COR-L47 (cell line): ENCODE measurements at regions not wholly inside any gene's neighbourhood (a gene's known extent, or its start where the extent isn't known, plus 50 kb on each side); places are given as distances from the start of the nearest gene placed in this dataset.

Experiments
- DNase-seq: peaks from one replicate; lab custom pipeline; 2025; lab: John Stamatoyannopoulos, UW

DNA sequence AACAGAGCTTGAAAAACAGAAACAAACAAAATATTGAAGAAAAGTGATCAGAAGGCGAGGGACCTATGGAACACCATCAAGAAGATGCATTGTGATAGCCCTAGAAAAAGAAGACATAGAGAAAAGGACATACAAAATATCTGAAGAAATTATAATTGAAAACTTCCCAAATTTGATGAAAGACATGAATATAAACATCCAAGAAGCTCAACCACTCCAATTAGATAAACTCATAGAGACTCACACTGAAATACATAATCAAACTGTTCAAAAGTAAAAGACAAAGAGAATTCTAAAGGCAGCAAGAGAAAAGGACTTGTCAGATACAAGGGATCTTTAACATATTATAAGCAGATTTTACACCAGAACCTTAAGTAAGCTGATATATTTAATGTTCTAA is 869.8 kb downstream of the PCDH18 start:
- DNase-seq: no peak

DNA sequence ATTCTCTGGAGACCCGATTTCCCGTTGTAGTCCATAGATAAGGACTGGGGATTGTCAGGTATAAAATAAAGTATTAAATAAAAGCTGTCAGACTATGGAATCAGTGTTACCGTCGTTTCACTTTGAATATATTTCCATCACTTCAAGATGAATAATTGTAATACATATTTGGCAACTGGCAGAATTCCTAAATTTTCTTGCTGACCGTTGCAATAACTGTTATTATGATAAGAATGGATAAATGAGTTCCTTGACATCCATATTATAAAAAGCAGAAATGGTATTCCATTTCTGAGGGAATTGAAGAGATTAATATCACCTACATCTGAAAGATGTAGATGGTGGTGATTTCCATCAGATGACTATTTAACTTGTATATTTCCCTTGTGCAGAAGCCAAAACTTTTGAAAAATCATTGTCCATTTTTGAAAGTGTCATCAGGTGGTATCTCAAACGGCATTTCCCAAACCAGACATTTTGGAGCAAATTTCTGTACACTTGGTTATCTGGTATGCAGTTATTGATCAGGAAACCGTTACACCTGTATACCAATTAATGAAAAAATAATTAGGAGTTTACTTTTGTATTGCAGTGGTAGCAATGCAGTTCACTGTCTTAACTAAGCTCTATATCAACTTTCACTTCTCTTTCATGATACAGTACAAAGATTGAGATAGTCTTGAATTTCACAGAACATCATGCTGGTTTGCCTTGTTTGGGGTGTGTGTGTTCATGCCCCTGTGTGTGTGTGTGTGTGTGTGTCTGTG is 878.5 kb downstream of the PCDH18 start:
- DNase-seq: no peak

DNA sequence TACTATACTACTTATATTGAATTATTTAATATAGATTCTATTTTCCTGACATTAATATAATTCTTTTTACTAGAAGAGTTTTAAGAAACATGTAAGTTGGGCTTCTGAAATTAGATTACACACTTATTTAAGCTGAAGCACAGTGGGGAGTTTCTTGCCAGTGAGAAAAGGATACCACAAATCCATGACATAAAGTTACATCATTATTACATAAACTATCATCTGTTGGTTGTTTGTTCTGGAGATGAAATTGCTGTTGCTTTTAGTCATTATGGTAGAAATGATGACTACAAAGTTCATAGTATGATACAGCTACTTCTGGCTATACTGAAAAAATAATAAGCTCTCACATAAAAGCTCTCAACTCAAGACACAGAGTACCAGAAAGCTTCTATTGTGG is 880.4 kb downstream of the PCDH18 start:
- DNase-seq: no peak

DNA sequence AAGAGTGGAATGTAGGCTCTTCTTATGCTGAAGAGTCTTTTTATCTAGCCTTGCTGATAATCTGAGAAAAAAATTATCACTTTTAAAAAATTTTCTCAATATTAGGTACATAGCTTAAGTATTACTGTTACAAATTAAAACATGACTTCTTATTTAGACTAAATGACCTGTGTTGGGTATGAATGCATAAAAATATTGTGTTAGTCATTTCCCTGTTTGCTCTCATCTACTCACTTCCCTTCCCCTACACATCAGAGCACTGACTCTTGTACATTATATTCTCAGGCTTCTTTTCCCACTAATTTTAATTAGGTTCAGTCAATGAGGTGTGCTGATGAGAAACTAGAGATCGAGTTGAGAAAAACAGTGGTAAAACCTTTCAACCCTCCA is 881.0 kb downstream of the PCDH18 start:
- no peak for DNase-seq

DNA sequence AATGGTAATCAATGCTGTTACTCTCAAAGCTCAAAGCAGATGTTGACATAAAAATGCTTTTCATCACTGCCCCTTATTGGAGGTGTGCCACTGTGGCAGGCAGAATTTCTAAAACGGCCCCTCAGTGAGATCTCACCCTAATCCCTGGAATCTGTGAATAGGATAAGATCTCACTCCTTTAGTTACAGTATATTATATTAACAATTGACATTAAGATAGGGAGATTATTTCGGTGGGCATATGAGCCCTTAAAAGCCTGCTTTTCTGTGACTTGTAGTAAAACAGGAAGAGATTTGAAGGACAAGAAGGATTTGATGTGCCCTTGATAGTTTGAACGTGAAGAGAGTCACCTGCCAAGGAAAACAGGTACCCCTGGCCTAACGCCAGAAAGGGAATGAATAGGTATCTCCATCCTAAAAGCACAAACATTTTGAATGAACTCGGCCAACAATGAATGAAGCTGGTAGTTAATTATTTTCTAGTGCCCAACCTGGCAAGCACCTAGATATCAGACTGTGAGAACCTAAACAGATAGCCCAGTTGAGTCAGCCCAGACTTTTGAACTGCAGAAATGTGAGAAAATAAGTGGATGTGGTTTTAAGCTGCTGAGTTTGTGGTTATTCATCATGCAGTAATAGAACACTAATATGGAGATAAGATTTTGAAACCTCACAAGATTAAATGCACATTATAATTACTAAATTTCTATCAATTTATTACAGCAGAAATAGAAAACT is 881.6 kb downstream of the PCDH18 start:
- peak; percentile 91 for DNase-seq

DNA sequence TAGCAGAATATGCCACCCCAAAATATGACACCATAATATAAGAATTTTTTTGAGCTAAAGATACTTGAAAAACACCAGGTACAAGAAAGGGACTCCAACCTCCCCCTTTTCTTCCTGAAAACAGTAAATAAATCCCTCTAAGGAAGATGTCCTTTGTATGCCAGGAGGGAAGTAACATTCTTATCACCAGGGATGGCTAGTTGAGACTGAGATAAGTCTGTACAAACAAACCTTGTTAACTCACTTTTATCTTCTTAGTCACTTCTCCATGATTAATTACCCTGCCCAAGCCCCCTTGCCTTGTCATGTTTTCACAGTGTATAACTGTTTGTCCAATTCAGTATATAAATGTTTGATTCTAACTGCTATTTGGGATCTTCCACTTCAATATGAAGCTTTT is 888.0 kb downstream of the PCDH18 start:
- no peak for DNase-seq

DNA sequence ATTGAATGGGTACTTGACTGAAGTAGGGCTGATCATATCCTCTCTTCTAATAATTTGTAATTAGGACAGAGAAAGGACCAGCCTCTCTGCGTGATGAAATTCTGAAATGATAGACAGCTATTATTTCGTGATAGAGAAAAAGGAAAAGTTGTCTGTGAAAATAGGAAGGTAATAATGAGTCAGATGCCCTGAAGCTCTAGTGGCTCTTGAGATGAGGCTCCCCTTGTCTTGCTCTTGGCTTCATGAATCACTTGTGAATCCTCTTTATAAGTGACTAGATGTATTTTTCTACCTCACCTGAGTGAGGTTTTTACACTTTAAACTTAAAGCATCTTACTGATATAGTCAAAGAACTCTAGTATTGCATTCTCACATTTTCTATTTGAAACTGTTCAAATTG is 888.9 kb downstream of the PCDH18 start:
- no peak for DNase-seq

DNA sequence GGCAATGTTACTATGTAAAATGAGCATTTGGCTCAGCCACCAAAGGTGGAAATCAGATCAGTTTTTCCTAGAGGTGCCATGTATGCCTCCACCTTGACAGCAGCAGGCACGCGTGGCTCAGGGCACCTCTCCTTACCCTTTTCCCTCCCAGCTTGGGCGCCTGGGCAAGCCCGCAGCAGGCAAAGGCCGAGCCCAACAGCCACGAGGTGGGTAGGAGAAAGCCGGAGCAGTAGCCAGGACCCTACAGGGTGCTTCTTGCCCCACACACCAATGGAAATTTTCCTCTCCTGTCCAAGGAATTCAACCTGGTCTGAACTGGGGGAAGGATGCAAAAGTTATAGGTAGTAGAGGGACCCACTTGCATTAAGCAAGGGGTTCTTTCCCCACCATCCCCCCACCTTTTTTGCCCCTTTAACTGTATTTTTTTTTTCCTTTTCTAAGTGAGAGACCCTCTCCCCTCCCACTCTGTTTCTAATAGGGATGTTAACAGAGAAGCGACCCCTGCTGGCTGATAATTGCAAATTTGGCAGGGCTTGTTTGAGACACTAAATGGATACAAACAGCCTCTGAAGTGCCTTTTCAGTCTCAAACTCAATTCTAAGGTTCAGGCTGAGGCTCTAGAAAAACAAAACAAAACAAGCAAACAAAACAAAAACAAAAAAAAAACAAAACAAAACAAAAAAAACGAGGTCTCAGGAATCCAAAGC is 895.1 kb downstream of the PCDH18 start:
- no peak for DNase-seq

DNA sequence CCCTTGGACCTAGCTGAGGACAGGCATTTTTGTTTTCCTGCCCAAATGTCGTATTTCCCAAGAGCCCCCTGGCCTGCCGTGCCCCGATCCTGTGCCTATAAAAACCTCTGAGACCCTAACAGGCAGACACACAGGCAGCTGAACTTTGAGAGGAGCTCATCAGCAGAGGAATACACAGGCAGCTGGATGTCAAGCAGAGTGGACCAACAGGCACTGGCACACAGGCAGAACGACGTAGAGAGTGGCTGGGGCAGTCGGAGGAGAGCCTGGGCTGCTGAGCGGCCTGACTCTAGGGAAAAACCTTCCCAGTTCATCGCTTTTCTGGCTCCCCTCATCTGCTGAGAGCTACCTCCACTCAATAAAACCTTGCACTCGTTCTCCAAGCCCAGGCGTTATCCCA is 896.1 kb downstream of the PCDH18 start:
- no peak for DNase-seq

DNA sequence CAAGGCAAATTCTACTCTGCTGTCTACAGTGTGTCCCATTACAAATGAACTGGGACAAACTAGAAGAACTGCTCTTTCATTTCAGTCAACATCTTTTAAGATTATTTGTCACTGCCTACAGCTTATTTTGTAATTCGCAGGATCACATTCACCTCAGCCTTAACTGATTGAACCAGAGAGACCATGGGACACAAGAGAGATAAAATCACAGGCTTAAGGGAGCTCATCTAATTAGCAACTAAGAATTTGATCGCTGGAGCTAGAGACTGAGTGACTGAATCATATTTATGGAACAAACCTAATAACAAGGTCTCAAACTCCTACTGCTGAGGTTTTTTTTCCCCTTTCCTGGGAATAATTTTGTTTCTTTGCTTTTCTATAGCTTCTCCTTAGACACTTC is 898.2 kb downstream of the PCDH18 start:
- DNase-seq: no peak

DNA sequence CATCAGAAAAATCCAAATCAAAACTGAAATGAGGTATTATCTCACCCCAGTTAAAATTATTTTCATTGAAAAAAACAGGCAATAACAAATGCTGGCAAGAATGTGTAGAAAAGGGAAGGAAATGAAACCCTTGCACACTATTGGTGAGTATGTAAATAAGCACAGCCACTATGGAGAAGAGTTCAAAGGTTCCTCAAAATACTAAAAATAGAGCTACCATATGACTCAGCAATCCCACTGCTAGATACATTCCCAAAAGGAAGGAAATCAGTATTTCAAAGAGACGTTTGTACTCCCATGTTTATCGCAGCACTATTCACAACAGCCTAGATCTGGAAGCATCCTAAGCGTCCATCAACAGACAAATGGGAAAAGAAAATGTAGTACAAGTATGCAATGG is 932.4 kb downstream of the PCDH18 start:
- DNase-seq: no peak

DNA sequence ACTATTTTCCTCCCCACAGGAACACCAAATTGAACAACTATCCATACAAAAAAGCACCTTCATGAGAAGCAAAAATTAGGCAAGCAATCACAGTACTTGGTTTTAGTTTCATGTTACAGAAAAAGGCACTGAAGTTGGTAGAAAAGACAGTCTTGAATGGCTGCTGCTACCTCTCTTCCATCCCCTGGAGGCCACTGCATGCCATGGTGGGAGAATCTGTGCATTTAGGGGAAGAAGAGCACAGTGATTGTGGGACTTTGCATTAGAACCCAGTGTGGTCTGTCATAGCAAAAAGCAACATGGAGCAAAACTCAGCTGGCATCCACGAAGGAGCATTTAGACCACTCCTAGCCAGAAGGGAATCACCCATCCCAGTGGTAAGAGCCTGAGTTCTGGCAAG is 941.9 kb downstream of the PCDH18 start:
- DNase-seq: no peak

DNA sequence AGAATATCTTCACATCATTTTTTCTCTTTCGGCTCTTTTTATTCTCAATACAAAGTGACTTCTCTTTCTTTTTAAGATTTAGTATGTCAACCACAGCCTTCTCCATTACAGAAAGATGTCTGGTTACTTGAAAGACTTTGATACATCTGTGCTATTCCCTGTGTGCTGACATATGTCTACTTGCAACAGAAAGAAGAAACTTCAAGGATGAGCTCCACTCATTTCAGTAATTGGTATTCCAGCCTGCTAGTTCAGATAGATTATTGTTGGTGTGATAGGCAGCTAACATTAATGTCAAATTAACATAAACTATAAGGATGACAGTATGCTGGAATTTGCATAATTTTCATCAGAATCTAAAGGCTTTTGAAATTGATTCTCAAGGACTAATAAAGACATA is 948.7 kb downstream of the PCDH18 start:
- DNase-seq: no peak

DNA sequence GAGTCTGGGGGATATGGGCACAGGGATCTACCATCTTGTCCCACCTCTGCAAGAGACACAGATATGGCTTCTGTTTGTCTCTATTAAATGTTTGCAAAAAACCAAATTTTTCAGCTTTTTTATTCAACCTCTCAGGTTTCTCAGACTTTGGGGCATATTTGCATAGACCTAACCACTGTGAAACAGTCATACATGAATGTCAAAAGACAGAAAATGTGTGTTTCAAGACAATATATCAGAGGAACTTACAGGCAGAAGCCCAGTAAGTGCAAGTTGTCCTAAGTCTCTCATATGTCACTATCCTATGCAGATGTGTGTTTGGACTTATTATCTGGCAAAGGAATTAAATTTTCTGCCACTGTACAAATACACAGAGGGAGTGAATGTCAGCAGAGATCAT is 951.2 kb downstream of the PCDH18 start:
- DNase-seq: no peak

DNA sequence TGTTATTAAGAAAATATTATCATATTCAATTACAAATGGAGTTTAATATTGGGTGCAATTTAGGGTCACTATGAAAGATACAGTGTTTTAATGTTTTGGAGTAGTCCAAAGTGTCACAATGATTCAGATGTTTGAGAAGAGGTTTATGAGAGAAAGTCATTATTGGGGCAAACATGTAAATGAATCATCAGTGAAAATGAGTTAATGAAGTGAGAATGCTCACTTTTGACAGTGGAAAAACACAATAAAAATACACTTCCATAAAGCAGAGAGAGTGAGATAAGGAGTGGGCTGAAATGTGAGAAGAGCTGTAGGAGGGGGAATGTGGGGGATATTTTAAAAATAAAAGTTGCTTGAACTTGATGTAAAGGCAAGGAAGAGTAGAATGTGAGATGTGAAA is 957.1 kb downstream of the PCDH18 start:
- DNase-seq: no peak

DNA sequence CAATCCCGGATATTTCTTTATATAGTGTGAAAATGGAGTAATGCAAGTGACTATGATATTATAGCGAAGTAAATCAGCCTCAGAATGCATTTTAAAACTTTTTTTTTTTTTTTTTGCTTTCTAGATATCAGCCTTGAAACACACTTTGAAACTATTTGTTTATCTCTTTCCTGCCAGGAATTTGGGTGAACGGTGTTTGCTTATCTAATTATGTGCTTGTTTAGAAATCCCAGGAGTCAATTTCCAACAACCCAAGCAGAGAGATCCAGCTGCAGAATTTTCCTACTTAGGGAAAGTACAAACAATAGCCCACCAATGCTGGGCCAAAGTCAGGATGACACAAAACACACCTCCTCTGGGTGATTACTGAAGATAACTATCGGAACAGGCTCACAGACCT is 958.8 kb downstream of the PCDH18 start:
- no peak for DNase-seq

DNA sequence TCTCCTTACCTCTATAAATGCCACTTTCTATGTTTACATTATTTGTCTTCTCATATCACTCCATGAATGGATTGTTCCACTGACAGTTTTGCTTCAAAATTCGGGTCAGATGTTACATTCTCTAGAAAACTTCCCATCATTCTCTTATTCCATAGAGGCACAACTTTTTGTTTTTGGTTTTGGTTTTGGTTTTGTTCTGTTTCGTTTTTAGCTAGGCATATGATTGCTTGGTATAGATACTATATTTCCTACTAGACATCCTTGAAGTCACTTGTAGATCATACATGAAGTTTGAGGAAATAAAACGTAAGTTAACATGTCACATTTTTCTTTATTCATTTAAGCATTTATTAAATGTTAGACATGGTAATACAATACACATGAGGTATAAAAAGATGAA is 961.0 kb downstream of the PCDH18 start:
- no peak for DNase-seq

DNA sequence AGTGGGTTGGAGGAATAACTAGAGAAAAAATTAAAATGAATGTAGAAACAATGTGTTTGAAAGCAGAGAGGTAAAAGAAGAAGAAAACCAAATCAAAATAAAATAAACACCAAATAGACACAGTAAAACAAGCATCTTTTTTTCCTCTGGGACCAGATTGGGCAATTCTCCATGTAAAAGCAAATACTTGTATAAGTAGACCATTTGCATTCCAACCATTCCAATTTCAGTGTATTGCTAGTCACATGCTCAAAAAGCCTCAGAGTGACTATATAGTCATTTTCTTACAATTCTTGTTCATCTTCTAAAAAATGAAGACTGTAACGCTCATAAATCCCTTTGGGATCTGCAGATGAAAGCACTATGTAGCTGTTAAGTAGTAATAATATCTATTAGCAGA is 969.5 kb downstream of the PCDH18 start:
- DNase-seq: no peak

DNA sequence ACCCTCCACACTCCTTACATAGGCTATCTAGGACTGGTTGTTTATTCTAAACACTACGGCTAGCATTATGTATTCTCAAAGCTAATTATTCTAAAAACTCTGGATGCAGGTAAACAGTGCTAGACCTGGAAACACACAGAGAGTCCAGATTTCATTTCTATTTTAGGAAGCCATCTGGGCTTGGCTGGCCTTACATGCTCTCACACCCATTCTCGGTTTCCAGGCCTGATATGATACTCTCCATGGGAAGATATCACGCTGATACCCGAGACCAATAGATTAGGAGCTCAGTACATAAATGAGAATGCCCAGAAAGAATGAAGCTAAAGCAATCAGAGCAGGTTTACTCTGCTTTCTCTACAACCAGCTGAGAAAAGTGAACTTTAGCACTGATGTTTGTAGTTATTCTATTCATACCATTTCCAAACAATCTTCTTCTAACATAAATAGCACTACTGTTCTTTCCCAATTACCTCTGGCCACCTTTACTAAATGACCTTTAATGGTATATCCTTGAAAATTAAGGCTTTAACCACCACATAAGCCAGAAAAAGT is 973.3 kb downstream of the PCDH18 start:
- no peak for DNase-seq

DNA sequence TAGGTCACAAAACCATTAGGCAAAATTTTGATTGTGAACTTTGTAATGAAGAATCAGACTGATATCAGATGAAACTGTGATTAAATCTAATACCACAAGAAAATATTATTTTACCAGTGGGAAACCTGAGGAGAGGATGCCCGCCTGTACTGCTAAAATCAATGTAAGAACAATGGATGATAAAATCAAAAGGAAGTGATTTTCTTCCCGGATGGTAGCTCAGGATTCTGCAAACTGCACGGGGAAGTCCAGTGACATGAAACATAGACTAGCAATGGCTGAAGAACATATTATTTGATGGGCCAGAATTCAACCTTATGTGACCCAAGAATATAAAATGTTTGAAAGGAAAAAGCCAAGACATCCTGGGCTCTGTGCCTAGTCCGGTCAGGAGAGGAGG is 974.9 kb downstream of the PCDH18 start:
- no peak for DNase-seq

DNA sequence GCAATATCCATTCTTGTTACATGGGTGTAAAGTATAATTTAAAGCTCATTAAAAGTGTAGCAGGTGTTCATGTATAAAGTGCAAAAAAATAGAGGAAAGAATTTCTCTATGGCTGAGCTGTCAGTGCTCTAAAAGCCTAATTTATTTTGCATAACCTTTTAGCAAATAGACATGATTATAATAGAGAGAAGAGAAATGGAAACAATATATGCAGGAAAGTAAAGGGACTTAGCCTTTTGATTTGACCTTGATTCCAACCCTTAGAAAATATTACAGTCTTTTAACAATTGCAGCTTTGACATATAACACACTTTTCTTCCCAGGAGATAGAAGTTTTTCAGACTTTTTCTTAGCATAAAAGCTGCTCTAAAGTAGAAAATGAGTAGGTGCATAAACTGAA is 978.3 kb downstream of the PCDH18 start:
- DNase-seq: no peak

DNA sequence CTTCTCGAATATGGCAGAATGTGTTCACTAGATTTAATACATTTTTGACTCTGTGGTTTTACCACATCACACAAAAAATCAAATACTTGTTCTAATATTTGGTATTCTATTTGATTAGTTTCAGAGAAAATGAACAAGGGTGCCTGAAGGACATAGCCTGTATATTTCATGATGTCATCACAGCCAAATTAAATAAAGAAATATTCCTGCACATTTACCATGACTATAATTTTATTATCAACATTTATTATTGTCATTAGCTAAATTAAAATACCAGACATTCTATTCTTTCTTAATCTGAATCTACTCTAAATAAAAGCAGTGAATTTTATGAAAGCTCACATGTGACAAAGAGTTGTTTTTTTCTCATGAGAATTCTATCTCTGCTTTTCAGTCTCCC is 980.5 kb downstream of the PCDH18 start:
- no peak for DNase-seq

DNA sequence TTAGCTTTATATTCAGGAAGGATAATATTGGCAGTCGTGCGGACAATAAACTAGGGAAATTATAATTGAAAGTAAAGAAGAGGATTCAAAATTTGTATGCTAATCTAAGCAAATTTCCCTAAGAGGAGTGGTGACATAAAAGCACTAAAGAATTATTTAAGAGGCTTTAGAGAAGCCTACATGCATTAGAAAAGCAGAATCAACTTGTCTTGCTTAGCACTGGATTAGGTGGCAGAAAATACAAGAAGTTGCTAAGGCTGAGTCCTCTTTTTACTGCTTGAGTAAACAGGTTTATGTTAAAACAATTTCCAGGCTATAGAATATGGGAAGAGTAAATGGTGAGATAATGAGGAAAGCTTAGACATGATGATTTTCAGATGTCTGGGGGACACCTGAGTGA is 991.5 kb downstream of the PCDH18 start:
- DNase-seq: no peak
